A673 (cell line): ENCODE measurements at regions not wholly inside any gene's neighbourhood (a gene's known extent, or its start where the extent isn't known, plus 50 kb on each side); places are given as distances from the start of the nearest gene placed in this dataset.

Experiments used
- BruUV-seq: library from RNA; stranded (reverse); fragments of 400-500 nt; replicated peaks from 2 replicates; lab custom pipeline; 2021; lab: Mats Ljungman, UMichigan
- CTCF ChIA-PET: fragments of 300-600 bp; sonication (Branson Sonifier 250); formaldehyde crosslinking; loops from one replicate; lab custom pipeline; 2022; ENCODE audit warnings: antibody characterized with exemption; lab: Charles Lee
- POLR2A ChIA-PET: fragments of 300-600 bp; sonication (Branson Sonifier 250); formaldehyde crosslinking; loops from one replicate; lab custom pipeline; 2022; ENCODE audit warnings: antibody characterized with exemption; ENCODE audit not compliant: low non-redundant PET; lab: Charles Lee
- DNase-seq: peaks from one replicate; pipeline ENCODE4 v3.0.0-alpha.2; 2015; ENCODE audit warnings: low spot score
- H3K27ac ChIP-seq: fragments of 200-600 bp; sonication (generic); 2 replicates; pipeline ENCODE4 v1.5.1; 2016; ENCODE audit warnings: mixed run types, low read depth, mild to moderate bottlenecking, mixed read lengths, antibody characterized with exemption, low read length; ENCODE audit not compliant: poor library complexity, severe bottlenecking
- H3K27me3 ChIP-seq: fragments of 200-600 bp; sonication (generic); replicated peaks from 2 replicates; pipeline ENCODE4 v1.6.1; 2017; ENCODE audit warnings: mixed run types, low read depth, mild to moderate bottlenecking, mixed read lengths, antibody characterized with exemption, low read length; ENCODE audit not compliant: insufficient read depth, poor library complexity
- H3K36me3 ChIP-seq: fragments of 200-600 bp; sonication (generic); 2 replicates; pipeline ENCODE4 v1.6.1; 2016; ENCODE audit warnings: mixed run types, mild to moderate bottlenecking, mixed read lengths, antibody characterized with exemption, low read length; ENCODE audit not compliant: insufficient read depth, poor library complexity, severe bottlenecking
- H3K4me1 ChIP-seq: fragments of 200-600 bp; sonication (generic); 2 replicates; pipeline ENCODE4 v1.6.1; 2017; ENCODE audit warnings: mixed run types, mild to moderate bottlenecking, mixed read lengths, antibody characterized with exemption, low read length; ENCODE audit not compliant: insufficient read depth, poor library complexity, severe bottlenecking
- H3K4me3 ChIP-seq: fragments of 200-600 bp; sonication (generic); 2 replicates; pipeline ENCODE4 v1.5.1; 2016; ENCODE audit warnings: low read depth, mixed run types, mild to moderate bottlenecking, mixed read lengths, low read length; ENCODE audit not compliant: poor library complexity, severe bottlenecking
- H3K9me3 ChIP-seq: fragments of 200-600 bp; sonication (generic); 2 replicates; pipeline ENCODE4 v1.6.1; 2016; ENCODE audit warnings: mixed run types, low read depth, mild to moderate bottlenecking, mixed read lengths, antibody characterized with exemption, low read length; ENCODE audit not compliant: poor library complexity, severe bottlenecking
- CTCF ChIP-seq: fragments of 300-800, 200-600 bp; sonication (generic); conservative IDR thresholded peaks from 2 replicates; pipeline ENCODE4 v1.5.1; 2017; ENCODE audit warnings: low read depth, mild to moderate bottlenecking, antibody characterized with exemption, low read length, moderate library complexity, mixed read lengths
- EZH2 ChIP-seq: fragments of 200-600 bp; sonication (generic); IDR thresholded peaks from 2 replicates; pipeline ENCODE4 v1.6.1; 2017; ENCODE audit warnings: borderline replicate concordance, low read depth, mild to moderate bottlenecking, mixed read lengths, antibody characterized with exemption, low read length; ENCODE audit not compliant: poor library complexity, severe bottlenecking
- intact Hi-C: fragments of 100-400 bp; cut with micrococcal nuclease; formaldehyde crosslinking; loops from one replicate; pipeline ENCODE4 v1.10.0; 2022; ENCODE audit not compliant: unreplicated experiment

- Histone ChIP-seq H3K36me3 (no peaks in the 10 kb centered on the region), H3K4me1 (no peaks in the 10 kb centered on the region), H3K27ac (no peak overlapping the region), H3K9me3 (no peaks in the 10 kb centered on the region), H3K27me3 (no peaks in the 10 kb centered on the region), H3K4me3 (no peak overlapping the region)
- BruUV-seq = no TSS peak
- no peak for TF ChIP-seq EZH2
- no peak for TF ChIP-seq CTCF
- POLR2A ChIA-PET = no interaction called here
- intact Hi-C loops = no loop called here
- CTCF ChIA-PET = no interaction called here
- no peak for DNase-seq
Measured at GRCh38 chr4:156052116-156052515, 98.5 kb upstream of the CTSO start.

GRCh38 chr4:156038772-156039171 is 85.1 kb upstream of the CTSO start:
- intact Hi-C loops = no loop called here
- no TSS peak for BruUV-seq

GRCh38 chr4:156036496-156036895 is 82.8 kb upstream of the CTSO start:
- Histone ChIP-seq H3K9me3 (no peaks in the 10 kb centered on the region), H3K4me1 (no peaks in the 10 kb centered on the region), H3K27me3 (no peaks in the 10 kb centered on the region), H3K4me3 (no peak overlapping the region), H3K36me3 (no peaks in the 10 kb centered on the region), H3K27ac (no peak overlapping the region)
- ChIA-PET POLR2A (no interaction called here), CTCF (no interaction called here)
- no peak for DNase-seq
- intact Hi-C loops = no loop called here
- no TSS peak for BruUV-seq
- no peak for TF ChIP-seq EZH2
- no peak for TF ChIP-seq CTCF

More at GRCh38 chr4:156038772-156039171, 85.1 kb upstream of the CTSO start:
- no peak overlapping the region for H3K4me3 ChIP-seq
- ChIA-PET CTCF (no interaction called here), POLR2A (no interaction called here)
- H3K27me3 ChIP-seq = no peaks in the 10 kb centered on the region
- no peaks in the 10 kb centered on the region for H3K9me3 ChIP-seq
- no peaks in the 10 kb centered on the region for H3K4me1 ChIP-seq
- no peak for DNase-seq
- no peak overlapping the region for H3K27ac ChIP-seq
- no peak for TF ChIP-seq EZH2
- TF ChIP-seq CTCF = no peak
- no peaks in the 10 kb centered on the region for H3K36me3 ChIP-seq
